ENCODE measurements at regions not wholly inside any gene's neighbourhood (a gene's known extent, or its start where the extent isn't known, plus 50 kb on each side); places are given as distances from the start of the nearest gene placed in this dataset.
A peak's percentile ranks its signal among the peaks of the same experiment; 100 is the strongest.
"Not testable (repeated sequence)": the region's sequence is repeated elsewhere in the genome, so short reads cannot be mapped to it uniquely, and the experiment has no call there.

GRCh38 chr1:189606795-189607476 is 870.7 kb downstream of the BRINP3 start:
- DNase-seq (ENCODE audit: low read depth): peak; percentile 71

- no peak for DNase-seq (ENCODE audit: low read depth)
Measured at GRCh38 chr1:189607477-189608096, 870.1 kb downstream of the BRINP3 start.

GRCh38 chr1:189609167-189609566 is 868.5 kb downstream of the BRINP3 start:
- no peak for DNase-seq (ENCODE audit: low read depth)

GRCh38 chr1:189616893-189617292 is 860.8 kb downstream of the BRINP3 start:
- peak; percentile 83 for DNase-seq (ENCODE audit: low read depth)

GRCh38 chr1:189619682-189620332 is 857.9 kb downstream of the BRINP3 start:
- peak; percentile 88 for DNase-seq (ENCODE audit: low read depth)

GRCh38 chr1:189620471-189620870 is 857.2 kb downstream of the BRINP3 start:
- no peak for DNase-seq (ENCODE audit: low read depth)

GRCh38 chr1:189623336-189623735 is 854.3 kb downstream of the BRINP3 start:
- no peak for DNase-seq (ENCODE audit: low read depth)

GRCh38 chr1:189627427-189627826 is 850.2 kb downstream of the BRINP3 start:
- DNase-seq (ENCODE audit: low read depth): no peak

GRCh38 chr1:189628857-189629256 is 848.8 kb downstream of the BRINP3 start:
- no peak for DNase-seq (ENCODE audit: low read depth)

- DNase-seq (ENCODE audit: low read depth): no peak
Measured at GRCh38 chr1:189633658-189634057, 844.0 kb downstream of the BRINP3 start.

- no peak for DNase-seq (ENCODE audit: low read depth)
Measured at GRCh38 chr1:189637041-189637440, 840.6 kb downstream of the BRINP3 start.

GRCh38 chr1:189644156-189644555 is 833.5 kb downstream of the BRINP3 start:
- not testable (repeated sequence) for DNase-seq (ENCODE audit: low read depth)

GRCh38 chr1:189644970-189645369 is 832.7 kb downstream of the BRINP3 start:
- no peak for DNase-seq (ENCODE audit: low read depth)

- DNase-seq (ENCODE audit: low read depth): no peak
Measured at GRCh38 chr1:189646066-189646465, 831.6 kb downstream of the BRINP3 start.

- DNase-seq (ENCODE audit: low read depth): peak; percentile 27
Measured at GRCh38 chr1:189654906-189655305, 822.8 kb downstream of the BRINP3 start.

- no peak for DNase-seq (ENCODE audit: low read depth)
Measured at GRCh38 chr1:189656628-189657530, 820.8 kb downstream of the BRINP3 start.

GRCh38 chr1:189657715-189658114 is 819.9 kb downstream of the BRINP3 start:
- no peak for DNase-seq (ENCODE audit: low read depth)

- peak; percentile 11 for DNase-seq (ENCODE audit: low read depth)
Measured at GRCh38 chr1:189658381-189658780, 819.3 kb downstream of the BRINP3 start.

- DNase-seq (ENCODE audit: low read depth): no peak
Measured at GRCh38 chr1:189659731-189660130, 817.9 kb downstream of the BRINP3 start.

GRCh38 chr1:189662190-189662589 is 815.5 kb downstream of the BRINP3 start:
- peak; percentile 65 for DNase-seq (ENCODE audit: low read depth)

- DNase-seq (ENCODE audit: low read depth): peak; percentile 30
Measured at GRCh38 chr1:189669846-189670245, 807.8 kb downstream of the BRINP3 start.

GRCh38 chr1:189673217-189673616 is 804.4 kb downstream of the BRINP3 start:
- no peak for DNase-seq (ENCODE audit: low read depth)

Data from HT1080 (cell line).